ENCODE measurements at regions not wholly inside any gene's neighbourhood (a gene's known extent, or its start where the extent isn't known, plus 50 kb on each side); places are given as distances from the start of the nearest gene placed in this dataset.

GRCh38 chr16:61083711-61084110 lies 952.5 kb downstream of the CDH8 start:
- intact Hi-C loops (cut with DNase I), result no loop called here
- no peaks in the 10 kb centered on the region for H3K4me1 ChIP-seq (replicated peaks)
- H3K4me3 ChIP-seq, result no peak overlapping the region
- WGBS, result 69% methylated on average over 1 of the region's 1 CpG
- H3K36me3 ChIP-seq, result no peaks in the 10 kb centered on the region
- no peak overlapping the region for H3K27ac ChIP-seq
- H3K9me3 ChIP-seq, result no peaks in the 10 kb centered on the region
- no peak for DNase-seq (ENCODE audit: low spot score)
- H3K27me3 ChIP-seq (replicated peaks; ENCODE audit: insufficient read depth), result no peaks in the 10 kb centered on the region
- TF ChIP-seq CTCF (IDR thresholded peaks at IDR 0.05) (no peak), POLR2AphosphoS5 (IDR thresholded peaks at IDR 0.05) (no peak), POLR2A (IDR thresholded peaks at IDR 0.05) (no peak)

- Histone ChIP-seq H3K4me3 (no peak overlapping the region), H3K27me3 (replicated peaks; ENCODE audit: insufficient read depth) (no peaks in the 10 kb centered on the region)
Observed at GRCh38 chr16:61074324-61074723, 961.9 kb downstream of the CDH8 start.

GRCh38 chr16:61057635-61058034 lies 978.6 kb downstream of the CDH8 start:
- Histone ChIP-seq H3K27ac (no peak overlapping the region), H3K36me3 (no peaks in the 10 kb centered on the region), H3K9me3 (no peaks in the 10 kb centered on the region), H3K4me3 (no peak overlapping the region), H3K27me3 (replicated peaks; ENCODE audit: insufficient read depth) (no peaks in the 10 kb centered on the region), H3K4me1 (replicated peaks) (no peaks in the 10 kb centered on the region)
- TF ChIP-seq POLR2A (IDR thresholded peaks at IDR 0.05) (no peak), CTCF (IDR thresholded peaks at IDR 0.05) (no peak), POLR2AphosphoS5 (IDR thresholded peaks at IDR 0.05) (no peak)
- no peak for DNase-seq (ENCODE audit: low spot score)
- 79% methylated on average over 1 of the region's 1 CpG for WGBS
- intact Hi-C loops (cut with DNase I), result no loop called here

More at GRCh38 chr16:61074324-61074723, 961.9 kb downstream of the CDH8 start:
- no peaks in the 10 kb centered on the region for H3K36me3 ChIP-seq
- H3K27ac ChIP-seq, result no peak overlapping the region
- TF ChIP-seq CTCF (IDR thresholded peaks at IDR 0.05) (no peak), POLR2AphosphoS5 (IDR thresholded peaks at IDR 0.05) (no peak), POLR2A (IDR thresholded peaks at IDR 0.05) (no peak)
- intact Hi-C loops (cut with DNase I), result no loop called here
- no peaks in the 10 kb centered on the region for H3K4me1 ChIP-seq (replicated peaks)
- 87% methylated on average over 2 of the region's 2 CpGs for WGBS
- DNase-seq (ENCODE audit: low spot score), result no peak
- no peaks in the 10 kb centered on the region for H3K9me3 ChIP-seq

- intact Hi-C loops (cut with DNase I), result no loop called here
- WGBS, result 84% methylated on average over 11 of the region's 11 CpGs
- no peak for DNase-seq (ENCODE audit: low spot score)
Observed at GRCh38 chr16:61050547-61050946, 985.7 kb downstream of the CDH8 start.

More at GRCh38 chr16:61050547-61050946, 985.7 kb downstream of the CDH8 start:
- no peaks in the 10 kb centered on the region for H3K4me1 ChIP-seq (replicated peaks)
- no peaks in the 10 kb centered on the region for H3K9me3 ChIP-seq
- TF ChIP-seq POLR2AphosphoS5 (IDR thresholded peaks at IDR 0.05) (no peak), POLR2A (IDR thresholded peaks at IDR 0.05) (no peak), CTCF (IDR thresholded peaks at IDR 0.05) (no peak)
- no peaks in the 10 kb centered on the region for H3K27me3 ChIP-seq (replicated peaks; ENCODE audit: insufficient read depth)
- H3K4me3 ChIP-seq, result no peak overlapping the region
- H3K27ac ChIP-seq, result no peak overlapping the region
- no peaks in the 10 kb centered on the region for H3K36me3 ChIP-seq

Measured in prostate gland (tissue), 2 donors.